ENCODE measurements at regions not wholly inside any gene's neighbourhood (a gene's known extent, or its start where the extent isn't known, plus 50 kb on each side); places are given as distances from the start of the nearest gene placed in this dataset.
A peak's percentile ranks its signal among the peaks of the same experiment; 100 is the strongest.

DNA sequence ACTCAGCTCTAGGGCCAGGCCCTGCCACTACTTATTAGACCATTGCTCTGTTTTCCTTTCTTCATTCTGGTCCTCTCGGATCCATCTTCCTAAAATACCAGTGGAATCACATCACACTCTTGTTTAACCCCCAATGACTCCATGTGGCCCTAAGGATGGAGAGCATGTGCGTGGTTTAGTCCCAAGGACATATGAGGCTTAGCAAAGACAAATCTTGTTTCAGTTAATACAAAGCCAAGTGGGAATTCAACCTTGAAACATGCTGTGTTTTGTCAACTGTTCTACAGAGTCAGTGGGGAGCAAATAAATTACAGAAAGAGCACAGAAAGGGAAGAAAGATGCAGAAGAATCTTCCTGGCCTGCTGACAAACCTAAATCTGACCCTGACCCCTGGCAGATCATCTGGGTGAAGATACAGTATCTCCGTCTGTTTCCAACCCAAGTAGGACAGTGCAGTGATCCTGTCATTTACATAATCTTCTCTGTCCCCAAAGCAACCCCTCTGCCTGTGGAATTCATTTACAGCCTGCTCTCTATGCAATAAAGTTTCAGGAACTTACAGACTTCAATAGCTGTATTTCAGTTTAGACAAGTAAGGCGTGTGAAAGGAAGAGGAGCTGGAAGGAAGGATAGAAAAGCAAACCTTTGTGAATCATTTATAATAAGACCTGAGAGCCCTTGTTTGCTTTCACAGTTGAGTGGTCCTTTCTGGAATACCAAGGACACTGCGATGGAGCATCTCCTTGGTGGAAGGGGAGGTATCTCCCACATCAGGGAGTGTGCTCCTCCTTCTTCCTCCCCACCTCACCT lies 144.0 kb downstream of the THBS2 start:
- Mint-ChIP-seq H3K27me3 (ENCODE audit: insufficient read depth) (no peaks in the 10 kb centered on the region), H3K27ac (no peak overlapping the region), H3K4me1 (ENCODE audit: low read depth) (peaks cover 28% of the 10 kb centered on the region), H3K9me3 (peaks cover 4% of the 10 kb centered on the region; the same call in 1 of the 2 replicates), H3K36me3 (ENCODE audit: low read depth) (peaks cover 9% of the 10 kb centered on the region), H3K4me3 (no peak overlapping the region)
- TF ChIP-seq, protein P1, sequence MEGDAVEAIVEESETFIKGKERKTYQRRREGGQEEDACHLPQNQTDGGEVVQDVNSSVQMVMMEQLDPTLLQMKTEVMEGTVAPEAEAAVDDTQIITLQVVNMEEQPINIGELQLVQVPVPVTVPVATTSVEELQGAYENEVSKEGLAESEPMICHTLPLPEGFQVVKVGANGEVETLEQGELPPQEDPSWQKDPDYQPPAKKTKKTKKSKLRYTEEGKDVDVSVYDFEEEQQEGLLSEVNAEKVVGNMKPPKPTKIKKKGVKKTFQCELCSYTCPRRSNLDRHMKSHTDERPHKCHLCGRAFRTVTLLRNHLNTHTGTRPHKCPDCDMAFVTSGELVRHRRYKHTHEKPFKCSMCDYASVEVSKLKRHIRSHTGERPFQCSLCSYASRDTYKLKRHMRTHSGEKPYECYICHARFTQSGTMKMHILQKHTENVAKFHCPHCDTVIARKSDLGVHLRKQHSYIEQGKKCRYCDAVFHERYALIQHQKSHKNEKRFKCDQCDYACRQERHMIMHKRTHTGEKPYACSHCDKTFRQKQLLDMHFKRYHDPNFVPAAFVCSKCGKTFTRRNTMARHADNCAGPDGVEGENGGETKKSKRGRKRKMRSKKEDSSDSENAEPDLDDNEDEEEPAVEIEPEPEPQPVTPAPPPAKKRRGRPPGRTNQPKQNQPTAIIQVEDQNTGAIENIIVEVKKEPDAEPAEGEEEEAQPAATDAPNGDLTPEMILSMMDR (IDR thresholded peaks at IDR 0.05): no peak
- no peak for DNase-seq

DNA sequence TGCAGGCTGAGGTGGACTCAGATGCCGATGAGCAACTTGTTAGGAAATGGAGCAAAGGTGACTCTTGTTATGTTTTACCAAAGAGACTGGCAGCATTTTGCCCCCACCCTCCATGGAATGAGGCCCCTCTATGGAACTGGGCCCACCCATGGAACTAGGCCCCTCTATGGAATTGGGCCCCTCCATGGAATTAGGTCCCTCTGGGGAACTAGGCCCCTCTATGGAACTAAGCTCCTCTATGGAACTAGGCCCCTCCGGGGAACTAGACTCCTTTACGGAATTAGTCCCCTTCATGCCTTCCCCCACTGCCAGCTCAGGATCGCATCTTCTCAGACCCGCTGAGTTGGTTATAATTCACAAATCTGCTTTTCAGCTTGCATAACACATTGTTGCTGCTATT lies 144.9 kb downstream of the THBS2 start:
- Mint-ChIP-seq H3K27ac (no peak overlapping the region), H3K36me3 (ENCODE audit: low read depth) (peaks cover 9% of the 10 kb centered on the region), H3K4me3 (no peak overlapping the region), H3K9me3 (peaks cover 4% of the 10 kb centered on the region; the same call in 1 of the 2 replicates), H3K4me1 (ENCODE audit: low read depth) (peaks cover 31% of the 10 kb centered on the region), H3K27me3 (ENCODE audit: insufficient read depth) (no peaks in the 10 kb centered on the region)
- TF ChIP-seq, protein P1 (IDR thresholded peaks at IDR 0.05): no peak
- DNase-seq: no peak

DNA sequence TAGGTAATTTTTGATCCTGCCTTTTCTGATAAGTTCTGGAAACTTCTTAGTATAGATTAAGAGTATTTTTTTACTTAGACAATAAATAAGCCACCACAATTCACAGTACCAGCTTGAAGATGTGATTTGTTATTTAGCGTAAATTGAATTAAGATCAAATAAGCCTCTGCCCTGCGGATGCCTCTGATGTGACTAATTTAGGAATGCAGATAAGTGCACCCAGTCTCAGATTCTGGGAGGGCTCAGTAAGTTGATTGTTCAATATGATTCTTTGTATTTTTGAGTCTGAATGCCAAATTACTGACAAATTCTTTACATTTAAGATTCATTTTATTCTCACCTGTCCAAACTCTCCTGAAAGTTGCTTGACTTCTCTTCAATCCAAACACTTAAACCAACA lies 147.5 kb downstream of the THBS2 start:
- Mint-ChIP-seq H3K36me3 (ENCODE audit: low read depth) (peaks cover 9% of the 10 kb centered on the region), H3K9me3 (peaks cover 4% of the 10 kb centered on the region; the same call in 1 of the 2 replicates), H3K27ac (no peak overlapping the region), H3K27me3 (ENCODE audit: insufficient read depth) (no peaks in the 10 kb centered on the region), H3K4me1 (ENCODE audit: low read depth) (peaks cover 49% of the 10 kb centered on the region), H3K4me3 (no peak overlapping the region)
- no peak for DNase-seq
- TF ChIP-seq, protein P1 (IDR thresholded peaks at IDR 0.05): no peak

DNA sequence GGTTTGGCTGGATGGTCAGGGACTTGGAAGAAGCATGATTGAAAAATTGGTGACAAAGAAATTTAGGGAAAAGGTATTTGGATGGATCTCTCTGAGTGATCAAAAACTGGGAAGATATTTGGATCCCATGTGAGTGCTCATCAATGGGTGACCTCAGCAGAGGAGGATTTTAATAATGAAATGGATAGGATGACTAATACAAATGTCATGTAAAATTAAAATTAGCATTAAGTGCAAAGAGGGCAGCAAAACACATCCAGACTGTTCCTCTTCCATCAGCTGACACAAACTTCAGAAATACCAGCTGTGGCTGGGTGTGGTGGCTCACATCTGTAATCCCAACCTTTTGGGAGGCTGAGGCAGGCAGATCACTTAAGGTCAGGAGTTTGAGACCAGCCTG lies 151.7 kb downstream of the THBS2 start:
- Mint-ChIP-seq H3K27ac (peak overlapping the region; percentile 75), H3K36me3 (ENCODE audit: low read depth) (0 out of 2 replicates have a peak, but pooled peaks cover 5% of the 10 kb centered on the region), H3K4me3 (no peak overlapping the region), H3K27me3 (ENCODE audit: insufficient read depth) (0 out of 2 replicates have a peak, but pooled peaks cover 2% of the 10 kb centered on the region), H3K4me1 (ENCODE audit: low read depth) (peaks cover 85% of the 10 kb centered on the region), H3K9me3 (no peaks in the 10 kb centered on the region)
- TF ChIP-seq, protein P1 (IDR thresholded peaks at IDR 0.05): no peak
- peak; percentile 26 for DNase-seq

DNA sequence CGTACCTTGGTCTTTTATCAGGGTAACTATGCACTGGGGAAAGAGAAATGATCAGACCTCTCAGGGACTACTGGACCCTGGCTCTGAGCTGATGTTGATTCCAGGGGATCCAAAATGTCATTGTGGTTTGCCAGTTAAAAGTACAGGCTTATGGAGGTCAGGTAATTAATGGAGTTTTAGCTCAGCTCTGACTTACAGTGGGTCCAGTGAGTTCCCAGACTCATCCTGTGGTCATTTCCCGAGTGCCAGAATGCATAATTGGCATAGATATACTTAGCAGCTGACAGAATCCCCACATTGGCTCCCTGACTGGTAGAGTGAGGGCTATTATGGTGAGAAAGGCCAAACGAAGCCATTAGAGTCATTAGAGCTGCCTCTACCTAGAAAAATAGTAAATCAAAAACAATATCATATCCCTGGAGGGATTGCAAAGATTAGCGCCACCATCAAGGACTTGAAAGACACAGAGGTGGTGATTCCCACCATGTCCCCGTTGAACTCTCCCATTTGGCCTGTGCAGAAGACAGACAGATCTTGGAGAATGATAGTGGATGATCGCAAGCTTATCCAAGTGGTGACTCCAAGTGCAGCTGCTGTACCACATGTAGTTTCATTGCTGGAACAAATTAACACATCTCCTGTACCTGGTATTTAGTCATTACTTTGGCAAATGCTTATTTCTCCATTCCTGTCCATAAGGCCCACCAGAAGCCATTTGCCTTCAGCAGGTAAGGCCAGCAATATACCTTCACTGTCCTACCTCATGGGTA lies 152.4 kb downstream of the THBS2 start:
- no peaks in the 10 kb centered on the region for H3K9me3 Mint-ChIP-seq
- no peak for DNase-seq
- H3K27ac Mint-ChIP-seq: peak overlapping the region; percentile 75
- H3K27me3 Mint-ChIP-seq (ENCODE audit: insufficient read depth): 0 out of 2 replicates have a peak, but pooled peaks cover 2% of the 10 kb centered on the region
- H3K36me3 Mint-ChIP-seq (ENCODE audit: low read depth): 0 out of 2 replicates have a peak, but pooled peaks cover 6% of the 10 kb centered on the region
- H3K4me3 Mint-ChIP-seq: no peak overlapping the region
- H3K4me1 Mint-ChIP-seq (ENCODE audit: low read depth): peaks cover 79% of the 10 kb centered on the region
- TF ChIP-seq, protein P1 (IDR thresholded peaks at IDR 0.05): no peak

Data from HFFc6 (cell line).